ENCODE measurements at regions not wholly inside any gene's neighbourhood (a gene's known extent, or its start where the extent isn't known, plus 50 kb on each side); places are given as distances from the start of the nearest gene placed in this dataset.
"Not testable (repeated sequence)": the region's sequence is repeated elsewhere in the genome, so short reads cannot be mapped to it uniquely, and the experiment has no call there.

DNA sequence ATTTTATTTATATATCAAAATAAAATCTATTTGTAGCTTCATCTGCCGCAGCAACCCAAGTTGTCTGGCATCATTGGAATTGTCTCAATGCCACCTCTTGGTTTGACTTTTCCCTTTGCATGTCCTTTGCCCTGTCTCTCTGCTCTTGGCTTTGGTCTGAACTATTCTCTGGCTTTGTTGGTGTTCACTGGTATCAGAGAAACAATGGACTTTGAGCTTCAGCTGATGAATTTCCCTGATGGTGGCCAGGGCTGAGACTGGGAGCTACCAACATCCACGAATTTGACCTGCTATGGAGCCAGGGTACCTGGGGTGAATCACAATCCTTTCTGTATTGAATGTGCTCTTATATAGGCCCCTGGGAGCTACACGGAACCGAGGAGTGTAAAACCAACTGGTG lies 311.7 kb upstream of the KIAA1217 start:
- peak; percentile 62 for ATAC-seq (ENCODE audit: poor library complexity)
- intact Hi-C loops (cut with DNase I), result no loop called here

DNA sequence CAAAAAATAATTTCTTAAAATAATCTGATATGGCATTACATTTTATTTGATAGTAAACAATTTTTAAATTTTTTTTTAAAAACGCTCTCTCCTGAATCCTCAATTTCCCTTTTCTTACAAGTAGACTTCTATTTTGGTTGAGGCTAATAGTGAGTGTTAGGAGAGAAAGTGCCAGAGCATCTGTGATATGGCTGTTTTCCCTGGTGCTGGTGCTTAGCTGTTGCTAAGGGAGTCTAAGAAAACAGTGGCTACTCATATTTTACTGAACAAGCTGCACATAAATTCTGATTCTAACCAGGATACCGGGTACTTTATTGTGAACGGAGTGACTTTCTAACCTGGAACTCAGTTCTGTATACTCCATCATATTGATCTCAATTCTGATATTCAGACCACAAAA lies 311.1 kb upstream of the KIAA1217 start:
- ATAC-seq (ENCODE audit: poor library complexity) (peak; percentile 96), DNase-seq (no peak)
- intact Hi-C loops (cut with DNase I), result no loop called here

More for the DNA sequence above, 311.7 kb upstream of the KIAA1217 start:
- no peak for DNase-seq

DNA sequence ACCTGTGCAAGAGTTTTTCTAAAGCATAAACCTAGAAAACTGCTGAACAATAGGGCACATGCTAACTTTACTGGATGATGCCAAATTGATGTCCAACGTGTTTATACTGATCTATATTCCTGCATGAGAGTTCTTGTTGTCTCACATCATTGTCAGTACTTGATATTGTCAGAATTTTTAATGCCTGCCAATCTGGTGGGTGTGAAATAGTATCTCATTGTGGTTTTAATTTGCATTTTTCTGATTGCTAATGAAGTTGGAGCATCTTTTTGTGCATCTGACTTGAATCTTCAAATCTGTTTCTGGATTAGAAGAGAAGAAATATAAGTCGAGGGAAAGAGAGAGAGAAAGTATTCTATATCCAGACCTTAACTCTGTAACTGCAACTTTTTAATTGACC lies 309.8 kb upstream of the KIAA1217 start:
- intact Hi-C loops (cut with DNase I), result no loop called here
- ATAC-seq (ENCODE audit: poor library complexity), result no peak
- DNase-seq, result no peak

DNA sequence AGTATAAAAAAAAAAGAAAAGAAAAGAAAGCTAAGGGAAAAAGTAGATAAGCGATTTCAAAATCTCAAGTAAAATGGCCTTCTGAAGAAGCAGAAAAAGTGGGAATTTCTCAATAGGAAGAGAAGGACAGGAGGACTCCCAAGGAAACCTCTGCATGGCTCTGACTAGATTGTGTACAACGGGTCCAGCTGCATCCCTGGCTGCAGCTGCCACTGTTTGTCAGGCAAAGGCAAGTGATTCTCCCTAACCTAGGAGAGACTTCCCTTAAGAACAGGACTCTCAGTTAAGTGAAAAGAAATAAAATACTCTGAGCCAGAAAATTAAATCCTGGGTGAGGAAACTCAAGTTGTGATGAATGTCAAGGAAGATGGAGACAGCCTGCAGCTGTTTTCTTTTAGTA lies 298.6 kb upstream of the KIAA1217 start:
- ATAC-seq (ENCODE audit: poor library complexity) (no peak), DNase-seq (no peak)
- intact Hi-C loops (cut with DNase I), result no loop called here

DNA sequence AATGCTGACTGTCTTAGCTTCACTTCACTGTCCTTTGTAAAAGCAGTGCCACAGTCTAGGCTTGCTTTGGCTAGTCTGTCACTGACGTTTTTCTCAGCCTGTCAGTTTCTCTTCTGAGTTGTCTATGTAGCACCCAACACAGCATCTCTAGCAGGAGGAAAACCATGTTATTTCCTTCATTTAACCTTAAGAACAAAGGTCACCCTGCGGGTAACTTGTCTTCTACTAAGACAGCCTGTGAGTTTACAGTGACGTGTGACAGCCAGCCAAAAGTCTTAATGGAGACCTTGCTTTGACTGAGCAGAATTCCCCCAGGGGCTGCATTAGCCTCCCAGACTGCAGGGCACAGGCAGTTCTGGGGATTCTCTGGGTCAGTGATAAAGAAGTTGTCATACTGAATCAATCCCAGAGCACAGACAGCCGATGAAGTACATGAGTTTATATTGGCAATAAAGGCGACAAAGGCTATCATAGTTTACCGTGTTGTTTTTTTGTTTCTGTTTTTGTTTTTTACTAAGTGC lies 296.0 kb upstream of the KIAA1217 start:
- no peak for DNase-seq
- intact Hi-C loops (cut with DNase I), result no loop called here
- ATAC-seq (ENCODE audit: poor library complexity), result peak; percentile 27

DNA sequence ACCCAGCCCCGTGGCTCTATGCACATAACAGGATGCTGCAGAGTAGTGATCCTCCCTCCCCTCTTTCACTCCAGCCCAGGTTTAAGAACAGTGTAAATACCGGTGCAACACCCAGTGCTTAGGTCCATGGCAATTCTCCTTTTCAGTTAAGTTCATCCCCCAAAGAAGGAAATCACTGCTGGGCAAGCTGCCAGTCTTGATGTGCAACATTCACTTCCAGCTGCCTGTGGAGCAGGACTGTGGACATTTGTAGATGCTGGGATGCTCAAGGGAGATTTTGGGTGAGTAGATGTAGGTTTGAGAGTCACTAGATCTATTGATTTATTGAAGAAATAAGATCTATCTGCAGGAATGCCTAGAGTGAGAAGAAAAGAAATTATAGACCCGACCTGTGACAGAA lies 294.3 kb upstream of the KIAA1217 start:
- ATAC-seq (ENCODE audit: poor library complexity) (no peak), DNase-seq (no peak)
- intact Hi-C loops (cut with DNase I), result no loop called here

DNA sequence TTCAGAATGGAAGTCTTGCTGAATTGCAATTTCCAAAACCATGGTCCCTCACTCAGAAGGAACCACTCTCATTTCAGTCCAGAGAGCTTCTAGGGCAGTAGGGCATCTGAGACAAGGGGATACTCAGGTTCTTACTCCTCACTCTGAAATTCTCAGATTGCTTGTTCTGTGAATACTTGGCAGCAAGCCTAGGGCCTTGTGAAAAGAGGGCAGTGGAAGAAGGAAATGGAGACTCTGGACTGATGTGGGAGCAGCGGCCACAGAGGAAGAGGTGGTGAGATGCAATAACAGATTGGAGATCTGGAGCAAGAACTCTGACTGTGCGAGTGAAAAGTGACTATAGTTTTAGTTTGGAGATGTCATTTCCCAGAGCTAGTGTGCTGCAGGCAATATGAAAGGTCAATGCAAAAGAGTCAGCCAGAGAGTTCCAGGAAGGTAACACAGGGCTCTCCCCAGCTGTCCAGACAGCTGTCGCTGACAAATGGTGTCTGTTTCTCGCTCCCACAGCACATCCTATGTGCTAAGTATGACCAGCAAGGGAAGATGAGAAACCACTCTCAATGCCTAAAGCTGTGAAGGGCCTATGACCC lies 291.6 kb upstream of the KIAA1217 start:
- no peak for DNase-seq
- intact Hi-C loops (cut with DNase I), result no loop called here

DNA sequence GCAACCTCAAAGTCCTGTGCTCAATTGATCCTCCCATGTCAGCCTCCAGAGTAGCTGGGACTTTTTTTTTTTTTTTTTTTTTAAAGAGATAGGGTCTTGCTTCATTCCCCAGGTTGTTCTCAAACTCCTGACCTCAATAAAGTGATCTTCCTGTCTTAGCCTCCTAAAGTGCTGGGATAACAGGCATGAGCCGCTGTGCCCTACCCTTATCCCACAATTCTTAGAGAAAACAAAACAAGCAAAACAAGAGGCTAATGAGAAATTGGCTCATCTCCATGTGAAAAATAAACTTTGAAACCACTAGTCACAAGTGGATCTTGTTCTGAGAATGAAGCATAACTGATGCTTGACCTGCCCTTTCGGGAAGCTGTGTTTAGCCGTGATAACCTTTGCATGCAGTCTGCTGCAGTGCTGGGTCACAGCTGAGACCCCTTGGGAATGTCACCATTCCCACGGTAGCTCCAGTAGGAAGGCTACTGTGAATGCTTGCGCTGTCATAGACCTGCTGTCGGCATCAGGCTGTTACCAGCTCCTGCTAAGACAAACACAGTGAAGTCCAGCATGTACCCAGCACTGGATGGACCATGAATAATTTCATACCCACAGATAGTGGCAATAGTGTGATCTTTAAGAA lies 290.7 kb upstream of the KIAA1217 start:
- intact Hi-C loops (cut with DNase I), result no loop called here
- DNase-seq (no peak), ATAC-seq (ENCODE audit: poor library complexity) (peak; percentile 22)

More for the DNA sequence above, 291.6 kb upstream of the KIAA1217 start:
- ATAC-seq (ENCODE audit: poor library complexity), result no peak

DNA sequence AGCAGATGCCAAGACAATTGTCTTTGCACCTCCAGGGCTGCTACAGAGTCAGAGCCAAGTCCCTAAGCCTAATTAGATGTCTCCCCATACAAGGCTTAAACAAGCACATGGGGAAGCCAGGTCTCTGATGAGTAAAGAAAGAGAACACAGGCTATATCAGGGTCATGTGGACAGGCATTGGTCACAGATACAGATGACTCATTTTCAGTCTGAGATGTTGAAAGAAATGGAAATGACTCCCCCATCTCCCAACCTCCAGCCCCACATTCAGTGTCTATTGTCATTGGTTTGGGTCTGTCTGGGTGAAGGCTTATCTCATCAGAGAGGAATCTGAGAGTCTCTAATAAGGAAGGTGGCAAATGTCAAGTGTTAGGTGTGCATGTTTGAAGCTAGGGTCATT lies 290.1 kb upstream of the KIAA1217 start:
- no peak for ATAC-seq (ENCODE audit: poor library complexity)
- intact Hi-C loops (cut with DNase I), result no loop called here
- DNase-seq, result no peak

DNA sequence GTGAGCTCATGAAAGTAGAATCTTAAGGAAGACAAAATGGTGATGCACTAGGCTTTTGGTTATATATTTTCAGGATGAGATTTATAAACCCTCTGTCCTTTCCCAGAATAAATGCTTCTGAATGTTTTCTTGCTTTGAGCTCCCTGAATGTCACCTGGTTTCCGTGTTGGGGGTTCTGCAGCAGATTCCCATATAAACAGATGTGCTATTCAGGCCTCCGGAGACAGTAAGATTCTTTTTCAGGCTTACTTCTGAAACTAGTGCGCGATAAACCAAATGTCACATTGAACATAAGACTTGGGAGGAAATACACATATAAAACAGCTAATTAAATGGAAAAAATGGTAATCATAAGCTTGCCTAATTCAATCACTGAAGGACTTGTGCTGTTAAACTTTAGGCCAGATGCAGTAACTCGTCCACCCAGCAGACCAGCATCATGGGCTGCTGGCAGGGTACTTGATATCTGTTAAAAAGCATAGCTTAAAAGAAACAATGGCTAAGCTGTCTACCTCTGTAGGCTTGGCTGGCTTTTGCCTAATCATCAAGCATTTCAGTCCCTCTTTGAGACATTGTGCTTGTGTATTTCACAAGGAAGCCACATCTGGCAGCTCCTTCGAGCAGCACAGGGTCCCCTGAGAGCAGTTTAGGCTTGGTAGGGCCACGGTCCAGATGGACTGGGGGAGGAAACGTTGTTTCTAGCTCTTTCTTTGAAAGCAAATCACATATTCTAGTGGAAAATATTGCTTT lies 281.2 kb upstream of the KIAA1217 start:
- intact Hi-C loops (cut with DNase I), result no loop called here
- DNase-seq (peak; percentile 40), ATAC-seq (ENCODE audit: poor library complexity) (no peak)

DNA sequence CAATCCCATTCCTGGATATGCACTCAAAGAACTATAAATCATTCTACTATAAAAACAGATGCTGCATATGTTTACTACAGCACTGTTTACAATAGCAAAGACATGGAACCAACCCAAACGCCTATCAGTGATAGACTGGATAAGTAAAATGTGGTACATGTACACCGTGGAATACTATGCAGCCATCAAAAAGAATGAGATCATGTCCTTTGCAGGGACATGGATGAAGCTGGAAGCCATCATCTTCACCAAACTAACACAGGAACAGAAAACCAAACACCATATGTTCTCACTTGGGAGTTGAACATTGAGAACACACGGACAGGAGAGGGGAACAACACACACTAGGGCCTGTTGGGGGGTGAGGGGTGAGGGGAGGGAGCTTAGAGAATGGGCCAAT lies 274.9 kb upstream of the KIAA1217 start:
- DNase-seq; intact Hi-C loops (cut with DNase I); ATAC-seq (ENCODE audit: poor library complexity): not testable (repeated sequence)

DNA sequence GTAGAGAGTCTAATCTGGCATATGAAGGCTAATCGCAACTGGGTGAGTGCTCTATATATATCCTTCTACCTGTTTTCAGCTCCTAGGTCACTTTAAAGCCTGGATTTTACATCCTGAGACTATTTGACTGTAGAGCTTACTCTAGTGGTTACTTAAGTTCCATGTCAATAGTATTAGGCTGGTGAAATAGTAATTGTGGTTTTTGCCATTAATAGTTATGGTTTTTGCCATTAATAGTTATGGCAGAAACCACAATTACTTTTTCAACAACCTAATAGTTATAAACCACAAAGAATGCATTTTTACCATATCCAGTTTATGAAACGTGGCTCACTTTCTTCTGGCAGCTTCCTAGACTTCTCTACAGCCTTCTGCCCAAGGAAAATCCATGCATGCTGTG lies 263.1 kb upstream of the KIAA1217 start:
- DNase-seq, result no peak
- intact Hi-C loops (cut with DNase I), result no loop called here
- no peak for ATAC-seq (ENCODE audit: poor library complexity)

DNA sequence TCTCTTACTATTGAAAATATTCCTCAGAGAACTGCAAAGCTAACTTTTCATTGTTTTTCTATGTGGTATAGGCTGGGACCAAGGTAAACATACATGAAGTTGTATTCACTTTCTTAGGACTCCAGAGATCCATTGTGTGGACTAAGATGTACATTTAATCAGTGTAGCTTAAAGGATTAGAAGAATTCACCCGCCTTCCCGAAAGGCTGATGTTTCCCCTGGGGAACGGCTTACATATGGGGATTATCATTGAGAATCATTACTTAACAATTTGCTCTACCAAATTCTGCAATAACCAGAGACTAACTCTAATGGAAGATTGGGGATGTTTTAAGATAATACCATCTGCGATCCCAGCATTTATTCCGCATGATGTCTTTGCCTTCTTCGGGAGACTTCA lies 257.1 kb upstream of the KIAA1217 start:
- ATAC-seq (ENCODE audit: poor library complexity) (no peak), DNase-seq (no peak)
- intact Hi-C loops (cut with DNase I), result no loop called here

DNA sequence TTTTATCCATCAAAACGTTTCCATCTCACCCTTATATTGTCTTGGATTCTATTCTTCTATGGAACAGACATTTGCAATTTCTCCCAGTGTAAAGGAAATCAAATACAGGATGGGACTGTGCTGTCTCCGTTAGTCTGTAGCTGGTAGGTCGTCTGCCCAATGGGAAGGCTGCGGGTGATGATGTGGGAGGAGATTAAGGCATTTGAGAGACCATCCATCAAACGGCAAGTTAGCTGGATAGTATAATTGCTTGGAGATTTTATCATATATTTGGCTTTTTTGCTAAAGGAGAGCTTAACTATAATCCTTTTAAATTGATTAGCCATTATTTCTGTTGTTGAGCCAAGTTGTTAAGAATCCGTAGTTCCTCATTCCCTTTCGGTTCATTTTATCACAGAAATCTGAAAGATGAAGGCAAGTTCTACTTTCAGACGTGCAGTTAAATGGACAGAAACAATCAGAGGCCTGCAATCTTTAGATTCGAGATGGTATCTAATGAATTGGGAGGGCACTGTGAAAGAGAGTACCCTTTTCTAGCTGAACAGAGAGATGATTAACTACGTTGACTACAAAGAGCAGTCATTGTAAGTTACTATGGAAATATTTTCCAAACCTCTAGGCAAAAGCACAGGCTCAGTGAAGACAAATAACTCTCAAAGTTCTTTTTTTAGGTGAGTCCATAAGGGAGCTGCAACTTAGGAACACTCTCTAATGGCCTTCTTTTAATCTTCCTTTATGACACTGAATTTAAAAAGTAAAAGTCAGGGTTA lies 253.3 kb upstream of the KIAA1217 start:
- intact Hi-C loops (cut with DNase I), result no loop called here
- DNase-seq (no peak), ATAC-seq (ENCODE audit: poor library complexity) (no peak)

DNA sequence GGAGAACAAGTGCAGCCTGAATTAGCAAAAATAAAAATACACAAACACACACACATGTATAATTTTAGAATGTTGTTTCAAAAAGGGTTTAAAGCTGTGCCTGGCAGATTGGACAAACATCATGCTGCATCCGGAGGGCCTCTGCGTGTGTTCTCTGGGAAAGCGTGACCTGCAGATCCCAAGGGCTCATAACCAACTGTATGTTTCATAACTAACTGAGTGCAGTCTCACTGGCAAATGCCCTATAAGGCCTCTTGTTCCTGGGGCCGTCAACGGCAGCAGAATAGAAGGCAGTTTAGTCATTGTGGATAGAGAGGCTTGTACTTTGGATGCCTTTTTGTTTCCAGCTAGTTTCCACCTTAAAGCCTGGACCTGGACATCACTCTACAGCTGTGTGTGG lies 243.8 kb upstream of the KIAA1217 start:
- ATAC-seq (ENCODE audit: poor library complexity), result no peak
- no peak for DNase-seq
- intact Hi-C loops (cut with DNase I), result no loop called here

DNA sequence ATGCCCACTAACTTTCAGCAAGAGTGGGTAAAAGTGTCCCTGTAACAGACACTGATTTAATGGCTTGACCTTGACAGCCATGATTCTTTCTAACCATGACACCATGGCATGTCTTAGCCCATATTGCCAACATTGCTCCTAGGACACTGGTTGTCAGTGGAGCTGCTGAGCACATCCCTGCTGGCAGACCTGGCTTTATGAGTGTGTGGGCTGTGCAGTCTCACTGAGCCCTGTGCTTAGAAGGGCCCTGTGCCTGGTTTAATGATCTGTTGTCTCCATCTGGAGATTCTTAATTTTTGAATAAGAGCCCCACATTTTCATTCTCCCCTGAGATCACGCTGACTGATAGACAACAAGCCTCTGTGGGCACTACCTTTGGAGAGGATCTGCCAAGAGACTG lies 243.1 kb upstream of the KIAA1217 start:
- intact Hi-C loops (cut with DNase I), result no loop called here
- no peak for DNase-seq
- ATAC-seq (ENCODE audit: poor library complexity), result no peak

DNA sequence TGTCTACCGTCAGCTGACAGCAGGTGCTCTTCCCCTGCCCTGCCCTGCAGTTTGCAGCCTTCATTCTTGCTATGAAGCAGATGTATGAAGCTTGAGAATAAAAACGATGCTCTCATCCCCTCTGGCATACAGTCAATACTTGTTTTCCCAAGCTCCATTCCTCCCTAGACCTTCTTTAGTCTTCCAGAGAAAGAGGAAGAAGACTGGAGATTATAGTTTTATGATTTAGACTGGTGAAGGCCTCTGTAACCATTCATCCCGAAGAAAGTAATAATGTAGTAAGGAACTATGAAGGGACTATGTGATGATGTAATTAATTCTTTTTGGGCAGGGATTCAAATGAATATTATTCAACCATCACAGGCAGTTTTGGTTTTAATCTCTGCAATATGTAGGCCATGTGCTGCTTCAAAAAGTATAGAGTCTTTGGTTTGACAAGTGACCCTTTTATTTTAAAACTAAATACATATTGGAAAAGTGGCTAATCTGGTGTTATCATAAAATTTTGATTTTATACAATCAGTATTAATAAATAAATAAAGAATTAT lies 242.4 kb upstream of the KIAA1217 start:
- no peak for ATAC-seq (ENCODE audit: poor library complexity)
- no peak for DNase-seq
- intact Hi-C loops (cut with DNase I), result no loop called here

DNA sequence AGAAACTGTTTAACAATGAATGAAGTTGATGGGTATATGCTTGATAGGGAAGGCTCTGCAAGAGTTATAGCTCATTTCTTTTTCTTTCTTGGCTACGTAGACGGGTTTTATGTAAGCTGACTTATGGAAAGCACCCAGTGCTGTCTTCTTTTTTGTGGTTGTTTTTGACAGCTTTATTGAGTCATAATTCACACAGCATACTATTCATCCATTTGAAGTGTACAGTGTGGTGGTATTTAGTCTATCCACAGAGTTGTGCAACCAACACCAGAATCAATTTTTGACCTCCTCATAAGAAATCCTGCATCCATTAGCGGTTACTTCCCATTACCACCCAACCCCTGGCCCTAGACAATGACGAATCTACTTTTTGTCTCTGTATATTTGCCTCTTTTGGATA lies 240.6 kb upstream of the KIAA1217 start:
- DNase-seq, result no peak
- intact Hi-C loops (cut with DNase I), result no loop called here
- ATAC-seq (ENCODE audit: poor library complexity), result no peak

DNA sequence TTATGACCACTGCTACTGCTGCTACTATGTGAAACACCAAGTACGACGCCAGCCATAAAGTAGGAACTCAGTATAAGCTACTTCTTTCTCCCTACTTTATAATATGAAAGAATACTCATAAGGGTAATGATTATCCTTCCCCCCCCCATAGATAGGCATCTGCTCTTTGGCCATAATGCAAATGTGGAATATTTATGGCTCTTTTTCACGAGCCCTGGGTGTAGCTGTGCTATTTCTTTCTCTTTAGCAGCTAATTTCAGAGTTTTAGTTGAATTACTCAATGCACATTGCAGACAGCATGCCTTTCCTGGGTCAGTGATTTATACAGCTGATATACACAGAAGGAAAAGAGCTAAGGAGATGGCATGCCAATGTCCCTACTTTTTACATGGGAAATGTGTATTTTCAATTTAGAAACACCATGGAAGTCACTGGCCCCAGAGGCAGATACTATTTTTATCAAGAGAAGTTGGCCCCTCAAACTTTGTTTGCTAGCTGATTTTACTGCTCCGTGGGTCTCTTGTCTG lies 234.1 kb upstream of the KIAA1217 start:
- ATAC-seq (ENCODE audit: poor library complexity), result no peak
- intact Hi-C loops (cut with DNase I), result no loop called here
- no peak for DNase-seq
